ENCODE measurements at regions not wholly inside any gene's neighbourhood (a gene's known extent, or its start where the extent isn't known, plus 50 kb on each side); places are given as distances from the start of the nearest gene placed in this dataset.

GRCh38 chr13:29953542-29953941 lies 103.1 kb upstream of the UBL3 start:
- Histone ChIP-seq H3K4me3 (ENCODE audit: low read depth, low read length) (no peak overlapping the region), H3K27me3 (ENCODE audit: control insufficient read depth, insufficient read depth, low read length) (peaks cover 5% of the 10 kb centered on the region), H3K36me3 (ENCODE audit: control insufficient read depth, insufficient read depth, low read length) (no peaks in the 10 kb centered on the region)
- DNase-seq (ENCODE audit: low read depth): no peak
- CTCF ChIA-PET: interaction anchor here (1.0 to 1.3 kb wide), 4 partner anchors 10 to 161 kb away, joined by 3 to 7 read pairs (median 4); no protein-coding TSS in a partner anchor
- POLR2A ChIA-PET: no interaction called here
- TF ChIP-seq, protein P1, sequence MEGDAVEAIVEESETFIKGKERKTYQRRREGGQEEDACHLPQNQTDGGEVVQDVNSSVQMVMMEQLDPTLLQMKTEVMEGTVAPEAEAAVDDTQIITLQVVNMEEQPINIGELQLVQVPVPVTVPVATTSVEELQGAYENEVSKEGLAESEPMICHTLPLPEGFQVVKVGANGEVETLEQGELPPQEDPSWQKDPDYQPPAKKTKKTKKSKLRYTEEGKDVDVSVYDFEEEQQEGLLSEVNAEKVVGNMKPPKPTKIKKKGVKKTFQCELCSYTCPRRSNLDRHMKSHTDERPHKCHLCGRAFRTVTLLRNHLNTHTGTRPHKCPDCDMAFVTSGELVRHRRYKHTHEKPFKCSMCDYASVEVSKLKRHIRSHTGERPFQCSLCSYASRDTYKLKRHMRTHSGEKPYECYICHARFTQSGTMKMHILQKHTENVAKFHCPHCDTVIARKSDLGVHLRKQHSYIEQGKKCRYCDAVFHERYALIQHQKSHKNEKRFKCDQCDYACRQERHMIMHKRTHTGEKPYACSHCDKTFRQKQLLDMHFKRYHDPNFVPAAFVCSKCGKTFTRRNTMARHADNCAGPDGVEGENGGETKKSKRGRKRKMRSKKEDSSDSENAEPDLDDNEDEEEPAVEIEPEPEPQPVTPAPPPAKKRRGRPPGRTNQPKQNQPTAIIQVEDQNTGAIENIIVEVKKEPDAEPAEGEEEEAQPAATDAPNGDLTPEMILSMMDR (IDR thresholded peaks at IDR 0.05; ENCODE audit: insufficient read depth, low read depth, low read length): no peak

- no peaks in the 10 kb centered on the region for H3K36me3 ChIP-seq (ENCODE audit: control insufficient read depth, insufficient read depth, low read length)
- ChIA-PET CTCF (no interaction called here), POLR2A (no interaction called here)
- no peak overlapping the region for H3K4me3 ChIP-seq (ENCODE audit: low read depth, low read length)
- no peak for DNase-seq (ENCODE audit: low read depth)
- TF ChIP-seq, protein P1 (IDR thresholded peaks at IDR 0.05; ENCODE audit: insufficient read depth, low read depth, low read length): no peak
- no peaks in the 10 kb centered on the region for H3K27me3 ChIP-seq (ENCODE audit: control insufficient read depth, insufficient read depth, low read length)
Measured at GRCh38 chr13:29952245-29952644, 101.8 kb upstream of the UBL3 start.

DNA sequence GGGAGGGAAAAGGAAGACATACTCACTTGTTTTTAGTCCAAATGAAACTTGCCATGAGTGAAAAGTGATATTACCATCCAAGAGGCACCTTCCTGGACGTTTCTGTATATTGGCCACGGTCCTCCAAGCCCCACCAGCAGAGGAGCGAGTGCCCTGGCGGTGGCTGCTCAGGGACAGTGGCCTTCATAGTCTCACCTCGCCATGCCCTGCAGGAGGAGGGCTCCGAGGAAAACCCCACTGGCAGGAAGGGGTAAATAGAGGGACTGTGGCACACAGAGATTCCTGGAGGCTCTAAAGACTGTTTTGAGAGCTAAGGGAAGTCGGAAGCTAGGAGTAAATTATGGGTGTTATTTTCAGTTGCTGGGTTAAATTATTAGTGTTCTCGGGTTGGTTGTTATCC lies 98.4 kb upstream of the UBL3 start:
- DNase-seq (ENCODE audit: low read depth): no peak
- TF ChIP-seq, protein P1 (IDR thresholded peaks at IDR 0.05; ENCODE audit: insufficient read depth, low read depth, low read length): no peak
- ChIA-PET POLR2A (no interaction called here), CTCF (interaction anchor here (1.3 kb wide), 1 partner anchor 12 kb away, joined by 4 read pairs; no protein-coding TSS in a partner anchor)
- Histone ChIP-seq H3K27me3 (ENCODE audit: control insufficient read depth, insufficient read depth, low read length) (no peaks in the 10 kb centered on the region), H3K4me3 (ENCODE audit: low read depth, low read length) (no peak overlapping the region), H3K36me3 (ENCODE audit: control insufficient read depth, insufficient read depth, low read length) (no peaks in the 10 kb centered on the region)

DNA sequence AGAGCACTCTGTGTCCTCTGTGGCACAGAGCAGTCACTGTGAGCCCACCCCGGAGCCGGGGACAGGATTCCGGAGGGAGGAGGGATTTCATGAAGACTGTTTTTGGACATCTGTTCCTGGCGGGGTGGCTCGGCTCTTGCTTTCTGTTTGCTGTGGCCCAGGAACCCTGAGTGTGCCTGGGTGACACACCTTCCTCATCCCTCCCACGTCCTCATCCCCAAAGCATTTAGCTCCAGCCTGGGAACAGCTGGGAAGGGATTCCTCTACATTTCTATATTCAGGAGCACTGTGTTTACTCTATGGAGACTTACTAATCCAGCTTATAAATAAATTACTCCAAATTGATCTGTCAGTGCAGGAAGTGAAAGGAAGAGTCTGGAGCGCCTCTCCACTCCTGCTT lies 97.8 kb upstream of the UBL3 start:
- no peaks in the 10 kb centered on the region for H3K27me3 ChIP-seq (ENCODE audit: control insufficient read depth, insufficient read depth, low read length)

GRCh38 chr13:29947839-29948238 lies 97.4 kb upstream of the UBL3 start:
- DNase-seq (ENCODE audit: low read depth): no peak
- Histone ChIP-seq H3K27me3 (ENCODE audit: control insufficient read depth, insufficient read depth, low read length) (no peaks in the 10 kb centered on the region), H3K4me3 (ENCODE audit: low read depth, low read length) (no peak overlapping the region), H3K36me3 (ENCODE audit: control insufficient read depth, insufficient read depth, low read length) (no peaks in the 10 kb centered on the region)
- ChIA-PET POLR2A (no interaction called here), CTCF (no interaction called here)
- TF ChIP-seq, protein P1 (IDR thresholded peaks at IDR 0.05; ENCODE audit: insufficient read depth, low read depth, low read length): no peak

More for the DNA sequence above, 97.8 kb upstream of the UBL3 start:
- no peak for DNase-seq (ENCODE audit: low read depth)
- ChIA-PET POLR2A (no interaction called here), CTCF (interaction anchor here (1.3 kb wide), 1 partner anchor 12 kb away, joined by 4 read pairs; no protein-coding TSS in a partner anchor)
- Histone ChIP-seq H3K36me3 (ENCODE audit: control insufficient read depth, insufficient read depth, low read length) (no peaks in the 10 kb centered on the region), H3K4me3 (ENCODE audit: low read depth, low read length) (no peak overlapping the region)
- TF ChIP-seq, protein P1 (IDR thresholded peaks at IDR 0.05; ENCODE audit: insufficient read depth, low read depth, low read length): no peak

Measured in BJ (cell line).